ENCODE measurements at regions not wholly inside any gene's neighbourhood (a gene's known extent, or its start where the extent isn't known, plus 50 kb on each side); places are given as distances from the start of the nearest gene placed in this dataset.

GRCh38 chr1:29398431-29398830 lies 162.1 kb downstream of the PTPRU start:
- H3K4me3 ChIP-seq (ENCODE audit: low read length), result no peak overlapping the region
- no peak overlapping the region for H3K27ac ChIP-seq (ENCODE audit: low read length)
- peaks cover 6% of the 10 kb centered on the region for H3K4me1 ChIP-seq (ENCODE audit: control insufficient read depth, insufficient read depth, low read length)
- peaks cover 6% of the 10 kb centered on the region for H3K27me3 ChIP-seq (ENCODE audit: control insufficient read depth, insufficient read depth, low read length)
- WGBS (ENCODE audit: insufficient coverage), result 55% methylated on average over 1 of the region's 3 CpGs
- H3K9me3 ChIP-seq (replicated peaks; ENCODE audit: control insufficient read depth, low read depth, low read length), result no peaks in the 10 kb centered on the region
- H3K36me3 ChIP-seq (ENCODE audit: control insufficient read depth, insufficient read depth, low read length), result no peaks in the 10 kb centered on the region
- no peak for DNase-seq

GRCh38 chr1:29397981-29398380 lies 161.7 kb downstream of the PTPRU start:
- no peak for DNase-seq
- Histone ChIP-seq H3K4me1 (ENCODE audit: control insufficient read depth, insufficient read depth, low read length) (peaks cover 6% of the 10 kb centered on the region), H3K27ac (ENCODE audit: low read length) (no peak overlapping the region), H3K4me3 (ENCODE audit: low read length) (no peak overlapping the region), H3K27me3 (ENCODE audit: control insufficient read depth, insufficient read depth, low read length) (peaks cover 6% of the 10 kb centered on the region), H3K9me3 (replicated peaks; ENCODE audit: control insufficient read depth, low read depth, low read length) (no peaks in the 10 kb centered on the region), H3K36me3 (ENCODE audit: control insufficient read depth, insufficient read depth, low read length) (no peaks in the 10 kb centered on the region)
- WGBS (ENCODE audit: insufficient coverage), result 20% methylated on average over 1 of the region's 8 CpGs

- H3K27ac ChIP-seq (ENCODE audit: low read length), result no peak overlapping the region
- H3K4me1 ChIP-seq (ENCODE audit: control insufficient read depth, insufficient read depth, low read length), result peaks cover 6% of the 10 kb centered on the region
- no peaks in the 10 kb centered on the region for H3K9me3 ChIP-seq (replicated peaks; ENCODE audit: control insufficient read depth, low read depth, low read length)
- no peaks in the 10 kb centered on the region for H3K36me3 ChIP-seq (ENCODE audit: control insufficient read depth, insufficient read depth, low read length)
- DNase-seq, result no peak
- 11% methylated on average over 1 of the region's 1 CpG for WGBS (ENCODE audit: insufficient coverage)
- H3K4me3 ChIP-seq (ENCODE audit: low read length), result no peak overlapping the region
- peaks cover 6% of the 10 kb centered on the region for H3K27me3 ChIP-seq (ENCODE audit: control insufficient read depth, insufficient read depth, low read length)
These were observed 160.9 kb downstream of the PTPRU start for GRCh38 chr1:29397256-29397590.

- H3K9me3 ChIP-seq (replicated peaks; ENCODE audit: control insufficient read depth, low read depth, low read length), result no peaks in the 10 kb centered on the region
- H3K4me3 ChIP-seq (ENCODE audit: low read length), result no peak overlapping the region
- peaks cover 6% of the 10 kb centered on the region for H3K4me1 ChIP-seq (ENCODE audit: control insufficient read depth, insufficient read depth, low read length)
- WGBS (ENCODE audit: insufficient coverage), result 85% methylated on average over 8 of the region's 10 CpGs
- H3K36me3 ChIP-seq (ENCODE audit: control insufficient read depth, insufficient read depth, low read length), result no peaks in the 10 kb centered on the region
- DNase-seq, result peak; percentile 28
- no peak overlapping the region for H3K27ac ChIP-seq (ENCODE audit: low read length)
- peaks cover 6% of the 10 kb centered on the region for H3K27me3 ChIP-seq (ENCODE audit: control insufficient read depth, insufficient read depth, low read length)
These were observed 160.3 kb downstream of the PTPRU start for GRCh38 chr1:29396438-29397255.

GRCh38 chr1:29395736-29396437 lies 159.6 kb downstream of the PTPRU start:
- WGBS (ENCODE audit: insufficient coverage), result 41% methylated on average over 5 of the region's 5 CpGs
- DNase-seq, result no peak
- Histone ChIP-seq H3K9me3 (replicated peaks; ENCODE audit: control insufficient read depth, low read depth, low read length) (no peaks in the 10 kb centered on the region), H3K27ac (ENCODE audit: low read length) (no peak overlapping the region), H3K4me1 (ENCODE audit: control insufficient read depth, insufficient read depth, low read length) (peaks cover 6% of the 10 kb centered on the region), H3K27me3 (ENCODE audit: control insufficient read depth, insufficient read depth, low read length) (peaks cover 6% of the 10 kb centered on the region), H3K36me3 (ENCODE audit: control insufficient read depth, insufficient read depth, low read length) (no peaks in the 10 kb centered on the region), H3K4me3 (ENCODE audit: low read length) (no peak overlapping the region)

DNA sequence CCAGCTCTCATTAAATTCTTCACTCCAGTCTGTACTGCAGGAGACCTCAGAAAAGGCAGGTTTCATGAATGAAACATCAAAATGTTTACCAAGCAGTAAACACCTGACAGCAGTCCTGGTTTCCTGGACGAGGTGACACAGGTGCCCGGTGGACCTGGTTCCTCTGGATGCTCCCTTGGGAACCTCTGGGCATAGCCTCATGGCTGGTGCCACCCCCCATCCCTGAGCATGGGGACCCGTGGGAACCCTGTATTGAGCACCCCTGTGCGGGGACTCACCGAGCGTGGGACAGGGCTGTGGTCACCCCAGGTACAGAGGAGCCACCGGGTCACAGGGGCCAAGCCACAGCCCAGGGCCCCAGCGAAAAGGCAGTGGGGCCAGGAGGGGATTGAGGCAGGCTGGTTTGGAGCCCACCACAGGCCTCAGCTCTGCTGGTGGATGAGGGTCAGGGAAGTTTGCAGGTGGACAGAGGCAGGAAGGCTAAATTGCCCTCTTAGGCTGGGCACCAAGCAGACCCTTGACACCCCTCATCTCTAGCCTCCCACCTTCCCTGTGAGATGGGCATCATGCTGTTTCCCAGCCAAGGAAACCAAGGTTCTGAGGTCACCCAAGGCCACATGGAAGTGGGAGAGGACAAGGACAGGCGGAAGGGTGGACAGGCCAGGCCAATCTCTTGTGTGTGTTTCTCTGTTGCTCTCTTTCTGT lies 158.4 kb downstream of the PTPRU start:
- no peak for DNase-seq
- peaks cover 6% of the 10 kb centered on the region for H3K4me1 ChIP-seq (ENCODE audit: control insufficient read depth, insufficient read depth, low read length)
- H3K36me3 ChIP-seq (ENCODE audit: control insufficient read depth, insufficient read depth, low read length), result no peaks in the 10 kb centered on the region
- 77% methylated on average over 8 of the region's 9 CpGs for WGBS (ENCODE audit: insufficient coverage)
- peaks cover 9% of the 10 kb centered on the region for H3K27me3 ChIP-seq (ENCODE audit: control insufficient read depth, insufficient read depth, low read length)
- no peak overlapping the region for H3K27ac ChIP-seq (ENCODE audit: low read length)
- H3K9me3 ChIP-seq (replicated peaks; ENCODE audit: control insufficient read depth, low read depth, low read length), result no peaks in the 10 kb centered on the region
- no peak overlapping the region for H3K4me3 ChIP-seq (ENCODE audit: low read length)

DNA sequence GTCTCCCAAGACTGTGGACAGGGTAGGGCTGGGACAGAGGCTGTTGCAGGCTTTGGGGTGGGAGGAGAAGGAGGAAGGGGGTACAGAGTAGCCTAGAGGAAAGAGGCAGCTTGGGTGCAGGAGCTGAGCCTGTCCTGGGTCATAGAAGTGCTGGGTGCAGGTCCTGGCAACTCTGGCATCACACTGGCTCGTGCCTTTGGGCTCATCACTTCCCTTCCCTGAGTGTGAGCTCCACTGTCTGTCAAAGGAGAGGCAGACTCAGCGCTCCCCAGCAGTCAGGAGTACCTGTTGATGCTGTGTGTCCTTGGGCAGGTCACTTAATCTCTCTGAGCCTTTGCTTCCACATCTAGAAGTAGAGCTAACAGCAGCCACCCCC lies 157.1 kb downstream of the PTPRU start:
- no peak overlapping the region for H3K4me3 ChIP-seq (ENCODE audit: low read length)

GRCh38 chr1:29392486-29393450 lies 156.4 kb downstream of the PTPRU start:
- H3K4me3 ChIP-seq (ENCODE audit: low read length), result no peak overlapping the region
- no peaks in the 10 kb centered on the region for H3K36me3 ChIP-seq (ENCODE audit: control insufficient read depth, insufficient read depth, low read length)
- peaks cover 9% of the 10 kb centered on the region for H3K27me3 ChIP-seq (ENCODE audit: control insufficient read depth, insufficient read depth, low read length)
- H3K27ac ChIP-seq (ENCODE audit: low read length), result no peak overlapping the region
- WGBS (ENCODE audit: insufficient coverage), result 63% methylated on average over 2 of the region's 7 CpGs
- no peak for DNase-seq
- no peaks in the 10 kb centered on the region for H3K9me3 ChIP-seq (replicated peaks; ENCODE audit: control insufficient read depth, low read depth, low read length)
- peaks cover 6% of the 10 kb centered on the region for H3K4me1 ChIP-seq (ENCODE audit: control insufficient read depth, insufficient read depth, low read length)

More for the DNA sequence above, 157.1 kb downstream of the PTPRU start:
- Histone ChIP-seq H3K36me3 (ENCODE audit: control insufficient read depth, insufficient read depth, low read length) (no peaks in the 10 kb centered on the region), H3K27ac (ENCODE audit: low read length) (no peak overlapping the region), H3K4me1 (ENCODE audit: control insufficient read depth, insufficient read depth, low read length) (peaks cover 6% of the 10 kb centered on the region), H3K27me3 (ENCODE audit: control insufficient read depth, insufficient read depth, low read length) (peaks cover 9% of the 10 kb centered on the region), H3K9me3 (replicated peaks; ENCODE audit: control insufficient read depth, low read depth, low read length) (no peaks in the 10 kb centered on the region)
- DNase-seq, result no peak
- 45% methylated on average over 2 of the region's 2 CpGs for WGBS (ENCODE audit: insufficient coverage)

- no CpG with 5 or more reads among the region's 3 CpGs for WGBS (ENCODE audit: insufficient coverage)
- peaks cover 4% of the 10 kb centered on the region for H3K27me3 ChIP-seq (ENCODE audit: control insufficient read depth, insufficient read depth, low read length)
These were observed 155.7 kb downstream of the PTPRU start for GRCh38 chr1:29392036-29392435.

More at GRCh38 chr1:29392036-29392435, 155.7 kb downstream of the PTPRU start:
- no peak overlapping the region for H3K4me3 ChIP-seq (ENCODE audit: low read length)
- H3K36me3 ChIP-seq (ENCODE audit: control insufficient read depth, insufficient read depth, low read length), result no peaks in the 10 kb centered on the region
- no peaks in the 10 kb centered on the region for H3K9me3 ChIP-seq (replicated peaks; ENCODE audit: control insufficient read depth, low read depth, low read length)
- no peak for DNase-seq
- no peak overlapping the region for H3K27ac ChIP-seq (ENCODE audit: low read length)
- peaks cover 6% of the 10 kb centered on the region for H3K4me1 ChIP-seq (ENCODE audit: control insufficient read depth, insufficient read depth, low read length)
